ENCODE measurements at regions not wholly inside any gene's neighbourhood (a gene's known extent, or its start where the extent isn't known, plus 50 kb on each side); places are given as distances from the start of the nearest gene placed in this dataset.
"Not testable (repeated sequence)": the region's sequence is repeated elsewhere in the genome, so short reads cannot be mapped to it uniquely, and the experiment has no call there.

DNA sequence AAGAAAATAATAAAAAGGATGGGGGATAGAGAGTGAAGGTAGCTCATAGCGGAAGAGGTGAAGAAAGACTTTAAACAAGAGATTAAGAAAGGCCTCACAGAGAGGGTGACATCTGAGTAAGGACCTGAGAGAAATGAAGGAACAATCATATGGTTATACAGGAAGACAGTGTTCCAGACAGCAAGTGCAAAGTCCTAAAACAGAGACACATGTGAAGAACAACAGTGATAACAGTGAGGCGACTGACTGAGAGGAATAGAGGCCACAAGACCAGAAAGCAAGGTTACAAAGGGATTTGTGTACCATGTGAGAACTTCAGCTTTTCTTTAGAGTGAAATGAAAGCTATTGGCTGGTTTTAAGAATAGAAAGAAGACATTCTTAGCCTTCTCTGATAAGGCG, 141.6 kb upstream of the PALMD start:
- H3K4me1 Mint-ChIP-seq: no peaks in the 10 kb centered on the region
- ATAC-seq (no peak), DNase-seq (no peak)
- Histone ChIP-seq H3K9me3 (ENCODE audit: control insufficient read depth in 2 of 3, low read length in 3 of 3) (no peaks in the 10 kb centered on the region), H3K4me1 (ENCODE audit: control insufficient read depth in 2 of 2, insufficient read depth in 2 of 2, low read length in 2 of 2) (no peaks in the 10 kb centered on the region), H3K27me3 (ENCODE audit: control insufficient read depth in 2 of 2, insufficient read depth in 2 of 2, low read length in 2 of 2) (no peaks in the 10 kb centered on the region), H3K4me3 (ENCODE audit: low read length) (no peak overlapping the region), H3K36me3 (ENCODE audit: control insufficient read depth in 2 of 3, insufficient read depth in 3 of 3, low read length in 3 of 3) (no peaks in the 10 kb centered on the region), H3K27ac (ENCODE audit: low read depth, low read length) (no peak overlapping the region)
- CTCF ChIA-PET: no interaction called here
- H3K27me3 Mint-ChIP-seq: peaks cover 0 to 9% (median 0%) of the 10 kb centered on the region in 5 donors
- H3K27ac Mint-ChIP-seq: no peak overlapping the region
- no peak overlapping the region for H3K4me3 Mint-ChIP-seq
- peaks cover 0 to 18% (median 6%) of the 10 kb centered on the region in 11 donors for H3K9me3 Mint-ChIP-seq
- H3K36me3 Mint-ChIP-seq: peaks cover 0 to 4% (median 0%) of the 10 kb centered on the region in 5 donors
- intact Hi-C loops (cut with micrococcal nuclease): no loop called here
- POLR2A ChIA-PET: no interaction called here

DNA sequence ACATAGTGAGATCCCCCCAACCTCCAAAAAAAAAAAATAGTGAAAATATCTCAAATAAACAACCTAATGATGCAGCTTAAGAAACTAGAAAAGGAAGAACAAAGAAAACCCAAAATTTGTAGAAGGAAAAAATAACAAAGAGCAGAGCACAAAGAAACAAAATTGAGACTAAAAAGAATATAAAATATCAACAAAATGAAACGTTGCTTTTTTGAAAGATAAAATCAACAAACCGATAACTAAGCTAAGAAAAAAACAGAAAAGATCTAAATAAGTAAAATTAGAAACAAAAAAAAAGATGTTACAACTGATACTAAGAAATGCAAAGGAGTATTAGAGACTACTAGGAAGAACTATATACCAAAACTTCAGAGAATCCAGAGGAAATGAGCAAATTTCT, 139.3 kb upstream of the PALMD start:
- peaks cover 0 to 11% (median 0%) of the 10 kb centered on the region in 5 donors for H3K27me3 Mint-ChIP-seq
- H3K4me1 ChIP-seq (ENCODE audit: control insufficient read depth in 2 of 2, insufficient read depth in 2 of 2, low read length in 2 of 2): no peaks in the 10 kb centered on the region
- peaks cover 0 to 29% (median 6%) of the 10 kb centered on the region in 11 donors for H3K9me3 Mint-ChIP-seq
- H3K27ac Mint-ChIP-seq: no peak overlapping the region
- H3K36me3 Mint-ChIP-seq: peaks cover 0 to 4% (median 0%) of the 10 kb centered on the region in 5 donors
- H3K27ac ChIP-seq (ENCODE audit: low read depth, low read length): no peak overlapping the region
- H3K4me3 ChIP-seq (ENCODE audit: low read length): no peak overlapping the region
- ATAC-seq: no peak
- no peaks in the 10 kb centered on the region for H3K9me3 ChIP-seq (ENCODE audit: control insufficient read depth in 2 of 3, low read length in 3 of 3)
- H3K36me3 ChIP-seq (ENCODE audit: control insufficient read depth in 2 of 3, insufficient read depth in 3 of 3, low read length in 3 of 3): no peaks in the 10 kb centered on the region
- H3K4me1 Mint-ChIP-seq: no peaks in the 10 kb centered on the region
- no peak for DNase-seq
- ChIA-PET CTCF (no interaction called here), POLR2A (no interaction called here)
- no peak overlapping the region for H3K4me3 Mint-ChIP-seq
- intact Hi-C loops (cut with micrococcal nuclease): no loop called here
- H3K27me3 ChIP-seq (ENCODE audit: control insufficient read depth in 2 of 2, insufficient read depth in 2 of 2, low read length in 2 of 2): no peaks in the 10 kb centered on the region

DNA sequence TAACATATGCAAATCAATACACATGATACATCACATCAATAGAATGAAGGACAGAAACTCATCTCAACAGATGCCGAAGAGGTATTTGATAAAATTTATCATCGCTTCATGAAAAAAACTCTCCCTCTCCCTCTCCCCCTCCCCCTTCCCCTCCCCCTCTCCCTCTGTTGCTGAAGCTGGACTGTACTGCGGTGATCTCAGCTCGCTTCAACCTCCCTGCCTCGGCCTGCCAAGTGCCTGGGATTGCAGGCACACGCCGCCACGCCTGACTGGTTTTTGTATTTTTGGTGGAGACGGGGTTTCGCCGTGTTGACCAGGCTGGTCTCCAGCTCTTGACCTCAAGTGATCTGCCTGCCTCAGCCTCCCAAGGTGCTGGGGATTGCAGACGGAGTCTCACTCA, 138.5 kb upstream of the PALMD start:
- H3K36me3 Mint-ChIP-seq; CTCF ChIA-PET; DNase-seq; H3K27ac ChIP-seq (ENCODE audit: low read depth, low read length); H3K4me3 Mint-ChIP-seq; H3K4me1 ChIP-seq (ENCODE audit: control insufficient read depth in 2 of 2, insufficient read depth in 2 of 2, low read length in 2 of 2); ATAC-seq; H3K27me3 ChIP-seq (ENCODE audit: control insufficient read depth in 2 of 2, insufficient read depth in 2 of 2, low read length in 2 of 2); H3K9me3 ChIP-seq (ENCODE audit: control insufficient read depth in 2 of 3, low read length in 3 of 3); H3K4me3 ChIP-seq (ENCODE audit: low read length); H3K36me3 ChIP-seq (ENCODE audit: control insufficient read depth in 2 of 3, insufficient read depth in 3 of 3, low read length in 3 of 3); intact Hi-C loops (cut with micrococcal nuclease); POLR2A ChIA-PET; H3K4me1 Mint-ChIP-seq; H3K27ac Mint-ChIP-seq: not testable (repeated sequence)
- peaks cover 0 to 29% (median 6%) of the 10 kb centered on the region in 11 donors for H3K9me3 Mint-ChIP-seq
- H3K27me3 Mint-ChIP-seq: peaks cover 0 to 19% (median 0%) of the 10 kb centered on the region in 5 donors

GRCh38 chr1:99507906-99508732, 137.8 kb upstream of the PALMD start:
- Mint-ChIP-seq H3K27ac (no peak overlapping the region), H3K9me3 (peaks cover 0 to 29% (median 6%) of the 10 kb centered on the region in 11 donors), H3K36me3 (peaks cover 0 to 4% (median 0%) of the 10 kb centered on the region in 5 donors), H3K4me1 (no peaks in the 10 kb centered on the region), H3K27me3 (peaks cover 0 to 21% (median 0%) of the 10 kb centered on the region in 5 donors), H3K4me3 (no peak overlapping the region)
- POLR2A ChIA-PET: no interaction called here
- H3K4me1 ChIP-seq (ENCODE audit: control insufficient read depth in 2 of 2, insufficient read depth in 2 of 2, low read length in 2 of 2): no peaks in the 10 kb centered on the region
- H3K36me3 ChIP-seq (ENCODE audit: control insufficient read depth in 2 of 3, insufficient read depth in 3 of 3, low read length in 3 of 3): no peaks in the 10 kb centered on the region
- ATAC-seq (no peak), DNase-seq (no peak)
- H3K27ac ChIP-seq (ENCODE audit: low read depth, low read length): no peak overlapping the region
- CTCF ChIA-PET: no interaction called here
- H3K9me3 ChIP-seq (ENCODE audit: control insufficient read depth in 2 of 3, low read length in 3 of 3): no peaks in the 10 kb centered on the region
- no peaks in the 10 kb centered on the region for H3K27me3 ChIP-seq (ENCODE audit: control insufficient read depth in 2 of 2, insufficient read depth in 2 of 2, low read length in 2 of 2)
- H3K4me3 ChIP-seq (ENCODE audit: low read length): no peak overlapping the region
- intact Hi-C loops (cut with micrococcal nuclease): no loop called here

DNA sequence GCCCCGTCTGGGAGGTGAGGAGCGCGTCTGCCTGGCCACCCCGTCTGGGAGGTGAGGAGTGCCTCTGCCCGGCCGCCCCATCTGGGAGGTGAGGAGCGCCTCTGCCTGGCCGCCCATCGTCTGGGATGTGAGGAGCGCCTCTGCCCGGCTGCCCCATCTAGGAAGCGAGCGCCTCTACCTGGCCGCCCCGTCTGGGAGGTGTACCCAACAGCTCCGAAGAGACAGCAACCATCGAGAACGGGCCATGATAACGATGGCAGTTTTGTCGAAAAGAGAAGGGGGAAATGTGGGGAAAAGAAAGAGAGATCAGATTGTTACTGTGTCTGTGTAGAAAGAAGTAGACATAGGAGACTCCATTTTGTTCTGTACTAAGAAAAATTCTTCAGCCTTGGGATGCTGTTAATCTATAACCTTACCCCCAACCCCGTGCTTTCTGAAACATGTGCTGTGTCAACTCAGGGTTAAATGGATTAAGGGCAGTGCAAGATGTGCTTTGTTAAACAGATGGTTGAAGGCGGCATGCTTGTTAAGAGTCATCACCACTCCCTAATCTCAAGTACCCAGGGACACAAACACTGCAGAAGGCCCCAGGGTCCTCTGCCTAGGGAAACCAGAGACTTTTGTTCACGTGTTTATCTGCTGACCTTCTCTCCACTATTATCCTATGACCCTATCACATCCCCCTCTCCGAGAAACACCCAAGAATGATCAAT, 137.0 kb upstream of the PALMD start:
- H3K27ac ChIP-seq (ENCODE audit: low read depth, low read length); H3K36me3 ChIP-seq (ENCODE audit: control insufficient read depth in 2 of 3, insufficient read depth in 3 of 3, low read length in 3 of 3); H3K27me3 ChIP-seq (ENCODE audit: control insufficient read depth in 2 of 2, insufficient read depth in 2 of 2, low read length in 2 of 2); intact Hi-C loops (cut with micrococcal nuclease); H3K4me1 Mint-ChIP-seq; H3K4me3 Mint-ChIP-seq; CTCF ChIA-PET; H3K27ac Mint-ChIP-seq; H3K4me3 ChIP-seq (ENCODE audit: low read length); H3K9me3 ChIP-seq (ENCODE audit: control insufficient read depth in 2 of 3, low read length in 3 of 3); DNase-seq; ATAC-seq; H3K36me3 Mint-ChIP-seq; POLR2A ChIA-PET; H3K4me1 ChIP-seq (ENCODE audit: control insufficient read depth in 2 of 2, insufficient read depth in 2 of 2, low read length in 2 of 2): not testable (repeated sequence)
- H3K9me3 Mint-ChIP-seq: peaks cover 0 to 29% (median 6%) of the 10 kb centered on the region in 11 donors
- H3K27me3 Mint-ChIP-seq: peaks cover 0 to 17% (median 0%) of the 10 kb centered on the region in 5 donors

- H3K9me3 ChIP-seq (ENCODE audit: control insufficient read depth in 2 of 3, low read length in 3 of 3); DNase-seq; H3K4me1 Mint-ChIP-seq; H3K4me3 ChIP-seq (ENCODE audit: low read length); POLR2A ChIA-PET; ATAC-seq; CTCF ChIA-PET; H3K36me3 ChIP-seq (ENCODE audit: control insufficient read depth in 2 of 3, insufficient read depth in 3 of 3, low read length in 3 of 3); intact Hi-C loops (cut with micrococcal nuclease); H3K27me3 ChIP-seq (ENCODE audit: control insufficient read depth in 2 of 2, insufficient read depth in 2 of 2, low read length in 2 of 2); H3K36me3 Mint-ChIP-seq; H3K27ac ChIP-seq (ENCODE audit: low read depth, low read length); H3K4me3 Mint-ChIP-seq; H3K27ac Mint-ChIP-seq; H3K4me1 ChIP-seq (ENCODE audit: control insufficient read depth in 2 of 2, insufficient read depth in 2 of 2, low read length in 2 of 2): not testable (repeated sequence)
- peaks cover 0 to 16% (median under 1%) of the 10 kb centered on the region in 11 donors for H3K9me3 Mint-ChIP-seq
- H3K27me3 Mint-ChIP-seq: peaks cover 0 to 12% (median 3%) of the 10 kb centered on the region in 5 donors
Measured at GRCh38 chr1:99514823-99515552, 130.9 kb upstream of the PALMD start.
